NCI-H345 (cell line): ENCODE measurements at regions not wholly inside any gene's neighbourhood (a gene's known extent, or its start where the extent isn't known, plus 50 kb on each side); places are given as distances from the start of the nearest gene placed in this dataset.

Experiments used
- DNase-seq: peaks from one replicate; lab custom pipeline; 2025; lab: John Stamatoyannopoulos, UW

DNA sequence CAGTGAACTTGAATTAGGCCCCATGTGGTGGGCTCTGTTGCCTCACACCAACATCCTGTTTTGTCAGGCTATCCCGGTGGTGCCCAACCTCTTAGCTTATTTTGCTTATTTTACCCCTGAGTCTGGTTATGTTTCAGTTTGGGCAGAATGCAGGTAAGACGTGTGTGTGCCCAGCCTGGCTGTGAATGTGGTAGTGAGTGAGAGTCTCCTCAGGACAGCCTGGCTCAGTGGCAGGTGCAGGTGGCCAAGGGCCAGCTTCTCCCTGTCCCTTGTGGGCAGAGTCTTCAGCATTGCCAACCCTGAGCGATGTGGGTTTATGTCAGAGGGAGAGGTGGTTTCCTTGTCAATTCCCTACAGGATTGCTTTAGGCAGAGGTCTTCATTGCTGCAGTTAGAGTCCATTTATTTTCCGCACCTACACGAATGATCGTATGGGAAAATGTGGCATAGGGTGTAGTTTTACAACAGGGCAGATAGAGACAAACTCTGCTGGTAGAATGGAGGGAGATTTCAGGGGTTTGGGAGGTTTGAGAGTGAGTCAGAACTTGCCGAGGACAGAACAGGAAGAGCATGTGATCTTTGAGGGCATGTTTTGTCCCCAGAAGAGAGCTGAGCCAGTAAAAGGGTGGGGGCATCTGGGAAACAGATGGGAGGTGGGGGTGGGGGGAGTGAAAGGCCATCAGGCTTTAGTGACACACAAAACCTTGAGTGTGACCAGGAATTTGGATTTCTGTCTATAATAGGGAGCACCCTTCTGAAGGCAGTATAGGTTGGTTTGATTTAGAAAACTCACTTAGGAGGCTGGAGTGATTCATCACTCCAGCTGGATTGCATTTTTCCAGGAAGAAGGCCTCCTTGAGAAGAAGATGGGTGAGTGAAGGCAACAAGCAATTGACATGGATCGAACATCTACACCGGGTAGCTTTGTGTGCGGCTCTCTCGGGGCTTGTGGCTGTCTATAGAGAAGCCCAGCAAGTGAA lies 156.2 kb upstream of the CELF4 start:
- no peak for DNase-seq

GRCh38 chr18:37720663-37721062 lies 155.1 kb upstream of the CELF4 start:
- no peak for DNase-seq

DNA sequence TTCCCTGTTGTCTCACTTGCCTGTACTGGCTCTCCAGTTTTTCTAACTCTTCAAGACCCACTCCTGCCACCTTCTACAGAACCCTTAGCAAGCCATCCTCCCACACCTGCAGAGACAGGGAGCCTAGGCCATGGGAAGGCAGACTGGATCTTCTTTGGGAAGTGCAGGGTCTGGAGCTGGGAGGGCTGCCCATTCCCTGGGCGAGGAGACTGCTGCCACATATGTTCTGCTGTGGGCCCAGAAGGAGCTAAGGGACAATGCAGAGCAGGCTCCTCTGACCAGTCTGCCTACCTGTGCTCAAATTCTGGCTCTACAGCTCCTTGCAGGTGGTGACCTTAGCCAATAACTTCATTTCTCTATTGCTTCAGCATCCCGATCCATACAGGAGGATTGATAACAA lies 152.1 kb upstream of the CELF4 start:
- no peak for DNase-seq

- no peak for DNase-seq
Measured at GRCh38 chr18:37717098-37717497, 151.5 kb upstream of the CELF4 start.

DNA sequence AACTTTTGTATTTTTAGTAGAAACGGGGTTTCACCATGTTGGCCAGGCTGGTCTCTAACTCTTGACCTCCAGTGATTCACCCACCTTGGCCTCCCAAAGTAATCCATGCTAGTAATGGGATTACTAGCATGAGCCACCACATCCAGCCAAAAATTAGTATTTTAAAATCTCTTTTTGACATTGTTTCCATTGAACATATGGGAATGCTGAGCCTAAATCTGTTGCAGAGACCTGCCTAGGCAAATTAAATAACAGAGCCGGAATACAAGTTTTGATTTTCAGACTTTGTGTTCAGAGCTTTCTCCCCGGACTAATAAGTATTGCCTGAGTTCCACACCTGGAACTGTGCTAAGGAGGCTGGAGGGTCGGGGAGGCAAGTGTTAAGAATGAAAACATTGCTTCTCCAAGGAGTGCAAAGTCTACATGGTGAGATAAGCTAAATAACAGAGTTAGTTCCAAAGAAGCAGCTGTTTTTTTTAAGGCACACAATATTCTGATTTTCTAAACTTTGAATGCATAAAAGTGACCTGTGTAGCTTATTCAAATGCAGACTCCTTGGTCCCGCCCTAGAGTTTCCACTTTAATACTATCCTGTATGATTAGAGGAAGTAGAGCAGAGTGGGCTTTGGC lies 150.6 kb upstream of the CELF4 start:
- DNase-seq, result no peak

- DNase-seq, result no peak
Measured at GRCh38 chr18:37714691-37715090, 149.1 kb upstream of the CELF4 start.

DNA sequence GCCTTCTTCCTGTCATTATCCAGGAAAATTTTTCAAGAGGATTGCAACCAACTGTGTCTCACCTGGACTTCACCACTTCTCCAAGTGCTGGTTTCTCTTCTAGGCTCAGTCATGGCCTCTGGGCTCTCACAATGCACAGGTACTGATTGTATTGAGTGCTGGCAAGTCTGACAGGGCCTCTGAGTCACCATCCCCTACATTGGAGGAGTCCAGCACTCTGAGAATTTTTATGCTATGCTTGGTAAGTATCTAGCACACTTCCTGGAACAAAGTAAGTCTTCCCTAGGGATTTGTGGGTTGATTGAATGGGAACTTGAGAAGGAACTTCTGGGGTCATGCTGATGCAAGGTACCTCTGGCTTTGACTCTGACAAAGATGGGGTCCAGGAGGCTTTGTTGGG lies 147.2 kb upstream of the CELF4 start:
- DNase-seq, result no peak

GRCh38 chr18:37711766-37712505 lies 146.3 kb upstream of the CELF4 start:
- no peak for DNase-seq

DNA sequence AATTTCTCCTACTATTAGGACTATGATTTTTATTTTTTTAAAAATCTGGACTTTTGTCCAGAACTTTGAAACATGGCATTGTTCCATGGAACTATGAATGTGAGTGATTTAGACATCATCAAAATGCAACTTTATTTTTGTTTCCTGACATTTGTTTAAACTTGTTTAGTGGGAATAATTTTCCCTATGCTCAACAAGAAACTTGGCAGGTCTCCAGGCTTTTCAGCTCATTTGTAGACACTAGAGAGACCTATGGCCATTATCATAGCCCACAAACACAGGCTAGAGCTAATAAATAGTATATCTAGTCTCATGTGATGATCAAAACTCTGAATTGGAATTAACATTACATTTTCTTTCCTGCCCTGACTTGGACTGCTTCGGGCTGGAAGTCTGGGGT lies 145.1 kb upstream of the CELF4 start:
- DNase-seq, result peak; percentile 40

DNA sequence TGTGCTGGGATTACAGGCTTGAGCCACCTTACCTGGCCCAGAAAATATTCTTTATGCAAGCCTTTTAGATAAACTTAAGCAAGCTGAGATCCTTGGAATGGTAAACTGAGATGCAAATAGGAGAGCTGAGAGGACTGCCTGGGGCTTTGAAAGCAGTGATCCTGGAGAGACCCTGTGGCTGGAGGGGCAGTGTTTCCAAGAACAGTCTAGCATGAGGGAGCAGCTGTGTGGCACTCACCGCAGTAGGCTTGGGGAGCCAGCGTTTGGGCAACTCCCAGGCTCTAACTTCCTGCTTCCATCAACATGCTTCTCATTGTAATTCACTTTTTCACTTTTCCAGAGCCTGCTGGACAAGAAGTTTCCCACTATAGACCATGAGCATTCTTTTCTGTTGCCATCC lies 144.1 kb upstream of the CELF4 start:
- DNase-seq, result no peak

DNA sequence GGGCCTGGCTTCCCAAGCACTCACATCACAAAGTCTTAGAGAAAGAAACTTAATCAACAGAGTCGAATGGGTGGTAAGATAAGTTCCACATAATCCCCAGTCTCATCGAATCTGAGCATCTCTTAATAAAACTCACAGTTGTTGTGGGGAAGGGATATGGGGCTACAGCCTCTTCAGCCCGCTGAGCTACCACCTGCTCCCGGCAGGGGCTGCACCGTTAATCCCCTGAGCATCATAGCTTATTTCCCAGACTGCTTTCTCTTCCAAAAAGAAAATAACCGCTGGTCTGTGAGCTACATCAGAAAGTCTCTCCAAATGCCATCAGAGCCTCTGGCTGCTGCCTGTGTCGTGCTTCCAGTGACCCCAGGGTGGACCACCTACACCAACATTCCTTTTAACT lies 139.4 kb upstream of the CELF4 start:
- DNase-seq, result no peak

- DNase-seq, result no peak
Measured at GRCh38 chr18:37702841-37703240, 137.2 kb upstream of the CELF4 start.

- no peak for DNase-seq
Measured at GRCh38 chr18:37701967-37702366, 136.4 kb upstream of the CELF4 start.

DNA sequence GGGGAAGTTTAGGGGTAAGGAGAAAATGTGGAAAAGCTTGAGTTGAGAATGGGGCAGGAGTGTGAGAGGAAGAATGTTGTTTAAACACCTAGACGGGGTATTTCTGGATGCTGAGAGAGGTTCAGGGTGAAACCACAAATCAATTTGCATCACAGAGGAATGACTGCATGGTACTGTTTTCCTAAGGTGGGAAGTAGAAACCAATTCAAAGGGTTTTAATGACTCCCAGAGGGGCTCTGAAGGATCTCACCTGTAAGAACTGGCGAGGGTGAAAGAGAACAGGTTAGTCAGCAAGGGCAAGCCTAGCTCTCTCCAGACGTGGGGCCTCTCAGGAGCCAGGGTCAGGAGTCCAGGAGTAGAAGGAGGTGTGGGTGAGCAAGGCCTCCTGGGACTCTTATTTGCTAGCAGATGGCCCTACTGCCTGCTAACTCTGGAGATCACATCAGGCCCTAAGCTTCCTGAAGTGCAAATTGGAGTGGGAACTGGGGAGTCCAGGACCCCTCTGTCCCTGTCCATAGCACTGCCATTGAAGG lies 133.0 kb upstream of the CELF4 start:
- no peak for DNase-seq

DNA sequence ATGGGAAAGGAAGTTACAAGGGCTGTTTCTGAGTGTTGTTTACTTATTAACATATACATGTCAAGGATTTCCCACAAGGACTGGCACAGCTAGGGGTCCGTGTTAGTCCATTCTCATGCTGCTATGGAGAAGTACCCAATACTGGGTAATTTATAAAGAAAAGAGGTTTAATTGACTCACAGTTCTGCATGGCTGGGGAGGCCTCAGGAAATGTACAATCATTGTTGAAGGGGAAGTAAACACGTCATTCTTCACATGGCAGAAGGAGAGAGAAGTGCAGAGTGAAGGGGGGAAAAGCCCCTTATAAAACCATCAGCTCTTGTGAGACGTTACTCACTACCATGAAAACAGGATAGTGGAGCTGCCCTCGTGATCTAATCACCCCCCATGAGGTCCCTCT lies 128.9 kb upstream of the CELF4 start:
- no peak for DNase-seq

- no peak for DNase-seq
Measured at GRCh38 chr18:37691162-37691561, 125.6 kb upstream of the CELF4 start.

DNA sequence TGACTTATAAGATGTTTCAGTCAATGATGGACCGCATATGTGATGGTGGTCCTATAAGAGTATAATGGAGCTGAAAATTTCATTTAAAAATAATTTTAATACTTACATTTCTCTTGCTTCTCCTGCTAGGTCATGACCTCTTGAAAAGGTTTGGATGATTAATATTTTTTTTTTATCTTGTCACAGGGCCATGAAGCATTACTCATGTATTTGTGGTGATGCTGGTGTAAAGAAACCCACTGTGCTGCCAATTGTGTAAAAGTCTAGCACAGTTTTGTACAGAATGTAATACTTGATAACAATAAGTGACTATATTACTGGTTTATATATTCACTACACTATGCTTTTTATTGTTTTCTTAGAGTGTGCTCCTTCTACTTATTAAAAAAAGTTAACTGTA lies 124.2 kb upstream of the CELF4 start:
- no peak for DNase-seq

DNA sequence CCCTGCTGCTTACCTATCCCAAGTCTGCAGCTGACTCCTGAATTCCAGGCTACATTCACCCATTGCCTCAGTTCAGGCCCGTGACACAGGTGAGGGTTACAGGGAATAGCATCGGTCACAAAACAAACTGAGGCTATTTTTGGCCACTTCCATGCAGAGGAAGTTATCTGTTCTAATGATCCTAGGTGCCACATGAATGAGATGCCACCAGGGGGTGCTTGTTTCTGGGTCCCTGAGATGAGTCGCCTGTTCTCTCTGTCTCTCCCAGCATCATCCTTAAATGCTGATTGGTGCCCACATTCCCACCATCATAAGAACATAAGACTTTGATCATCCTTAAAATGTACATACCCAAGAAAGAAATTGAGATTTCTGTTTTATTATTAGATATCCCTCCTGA lies 119.0 kb upstream of the CELF4 start:
- no peak for DNase-seq

- DNase-seq, result no peak
Measured at GRCh38 chr18:37684183-37684582, 118.6 kb upstream of the CELF4 start.

DNA sequence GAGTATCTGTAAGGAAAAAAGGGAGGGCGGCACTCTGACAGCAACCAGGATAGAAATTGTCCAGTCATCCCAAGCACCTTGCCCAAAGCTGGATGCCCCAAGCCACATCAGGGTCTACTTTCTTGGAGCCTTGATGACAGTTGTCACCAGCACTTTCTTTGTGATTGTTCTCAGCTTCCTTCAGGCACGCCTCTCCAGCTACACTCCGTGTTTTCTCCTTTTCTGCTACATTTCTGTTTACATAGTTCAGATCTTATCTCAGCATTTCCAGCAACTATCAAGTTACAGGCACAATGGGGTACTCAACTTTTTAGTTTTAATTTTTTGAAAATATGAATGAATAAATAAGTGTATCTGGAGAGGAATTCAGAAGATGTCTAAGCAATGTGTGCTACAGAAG lies 115.3 kb upstream of the CELF4 start:
- DNase-seq, result no peak

- no peak for DNase-seq
Measured at GRCh38 chr18:37676276-37676675, 110.7 kb upstream of the CELF4 start.

GRCh38 chr18:37675699-37676098 lies 110.1 kb upstream of the CELF4 start:
- DNase-seq, result no peak

DNA sequence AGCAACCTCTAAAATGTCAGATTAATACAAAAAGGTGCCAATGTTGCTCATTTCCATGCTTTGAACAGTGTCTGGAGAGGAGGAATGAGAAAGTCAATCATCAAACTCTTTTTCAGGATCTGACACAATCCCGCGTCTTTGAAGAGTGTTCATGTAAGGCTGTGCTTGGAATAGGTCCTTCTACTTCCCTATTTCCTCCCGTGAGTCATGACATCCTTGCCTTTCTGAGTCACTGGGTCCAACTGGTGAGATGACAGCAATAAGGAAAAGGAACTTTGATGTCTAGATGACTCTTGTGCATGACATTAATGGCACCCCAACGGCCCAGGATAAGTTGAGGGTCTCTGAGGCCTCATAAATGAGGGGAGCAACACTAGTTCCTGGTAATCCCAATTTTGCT lies 109.0 kb upstream of the CELF4 start:
- DNase-seq, result no peak
